ENCODE measurements at regions not wholly inside any gene's neighbourhood (a gene's known extent, or its start where the extent isn't known, plus 50 kb on each side); places are given as distances from the start of the nearest gene placed in this dataset.

DNA sequence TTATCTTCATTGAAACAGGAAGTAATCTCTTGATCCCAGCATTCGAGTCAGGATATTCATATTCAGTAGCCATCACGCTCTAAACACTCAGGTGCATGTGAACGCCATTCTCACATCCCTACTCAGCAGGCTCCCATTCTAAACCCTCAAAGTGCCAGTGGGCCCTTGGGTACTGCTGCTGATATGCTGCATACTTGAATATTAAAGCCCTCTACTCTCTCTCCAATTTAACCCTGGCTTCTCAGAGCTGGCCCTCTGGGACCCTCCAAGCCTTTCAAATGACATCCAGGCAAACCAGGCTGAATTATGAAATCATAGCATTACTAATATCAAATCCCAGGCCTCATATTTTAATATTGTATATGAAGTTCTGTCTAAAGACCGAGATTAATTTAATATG lies 468.2 kb downstream of the NUF2 start:
- TF ChIP-seq, protein P1, sequence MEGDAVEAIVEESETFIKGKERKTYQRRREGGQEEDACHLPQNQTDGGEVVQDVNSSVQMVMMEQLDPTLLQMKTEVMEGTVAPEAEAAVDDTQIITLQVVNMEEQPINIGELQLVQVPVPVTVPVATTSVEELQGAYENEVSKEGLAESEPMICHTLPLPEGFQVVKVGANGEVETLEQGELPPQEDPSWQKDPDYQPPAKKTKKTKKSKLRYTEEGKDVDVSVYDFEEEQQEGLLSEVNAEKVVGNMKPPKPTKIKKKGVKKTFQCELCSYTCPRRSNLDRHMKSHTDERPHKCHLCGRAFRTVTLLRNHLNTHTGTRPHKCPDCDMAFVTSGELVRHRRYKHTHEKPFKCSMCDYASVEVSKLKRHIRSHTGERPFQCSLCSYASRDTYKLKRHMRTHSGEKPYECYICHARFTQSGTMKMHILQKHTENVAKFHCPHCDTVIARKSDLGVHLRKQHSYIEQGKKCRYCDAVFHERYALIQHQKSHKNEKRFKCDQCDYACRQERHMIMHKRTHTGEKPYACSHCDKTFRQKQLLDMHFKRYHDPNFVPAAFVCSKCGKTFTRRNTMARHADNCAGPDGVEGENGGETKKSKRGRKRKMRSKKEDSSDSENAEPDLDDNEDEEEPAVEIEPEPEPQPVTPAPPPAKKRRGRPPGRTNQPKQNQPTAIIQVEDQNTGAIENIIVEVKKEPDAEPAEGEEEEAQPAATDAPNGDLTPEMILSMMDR (IDR thresholded peaks at IDR 0.05): no peak
- no peak for TF ChIP-seq ZFX (IDR thresholded peaks at IDR 0.05; ENCODE audit: borderline replicate concordance)

Data from 22Rv1 (cell line).